T-helper 22 cell (primary cell): ENCODE measurements at regions not wholly inside any gene's neighbourhood (a gene's known extent, or its start where the extent isn't known, plus 50 kb on each side); places are given as distances from the start of the nearest gene placed in this dataset.
"Not testable (repeated sequence)": the region's sequence is repeated elsewhere in the genome, so short reads cannot be mapped to it uniquely, and the experiment has no call there.

Experiments
- DNase-seq: peaks from one replicate; pipeline ENCODE4 v3.0.0-alpha.2; 2020; ENCODE audit warnings: low read depth

DNA sequence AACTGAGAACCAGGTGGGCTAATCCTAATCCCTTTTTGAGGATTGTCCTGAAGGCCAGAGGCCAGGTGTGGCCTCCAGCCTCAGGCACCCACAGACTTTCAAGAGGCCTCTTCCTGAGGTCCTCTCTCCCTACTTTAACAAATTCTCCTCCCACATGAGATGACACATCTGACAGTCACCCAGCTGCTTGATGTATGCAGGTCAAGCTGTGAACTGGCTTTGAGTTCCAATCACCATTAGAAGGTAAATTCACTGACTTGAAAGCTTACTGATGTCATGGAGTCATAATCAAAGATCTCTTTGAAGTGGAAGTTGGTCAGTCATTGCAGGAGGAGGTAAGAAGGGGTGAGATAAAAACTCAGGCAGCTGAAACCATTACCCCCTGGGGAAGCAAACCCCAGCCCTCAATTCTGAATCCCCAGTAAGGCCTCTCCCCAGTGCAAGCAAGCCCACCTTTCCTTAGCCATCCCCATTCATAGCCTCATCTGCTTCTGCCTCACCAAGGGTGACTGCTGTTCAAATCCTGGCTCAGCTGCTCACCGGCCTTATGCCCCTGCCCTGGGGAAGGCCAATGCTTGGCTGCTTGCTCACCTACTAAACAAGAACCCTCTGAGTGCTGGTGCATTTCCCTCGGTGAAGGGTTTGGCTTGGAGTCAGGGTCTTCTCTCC lies 196.3 kb downstream of the BCL2L11 start:
- DNase-seq = not testable (repeated sequence)

- not testable (repeated sequence) for DNase-seq
Measured at GRCh38 chr2:111319552-111319951, 198.8 kb downstream of the BCL2L11 start.

- not testable (repeated sequence) for DNase-seq
Measured at GRCh38 chr2:111320264-111320663, 199.6 kb downstream of the BCL2L11 start.

DNA sequence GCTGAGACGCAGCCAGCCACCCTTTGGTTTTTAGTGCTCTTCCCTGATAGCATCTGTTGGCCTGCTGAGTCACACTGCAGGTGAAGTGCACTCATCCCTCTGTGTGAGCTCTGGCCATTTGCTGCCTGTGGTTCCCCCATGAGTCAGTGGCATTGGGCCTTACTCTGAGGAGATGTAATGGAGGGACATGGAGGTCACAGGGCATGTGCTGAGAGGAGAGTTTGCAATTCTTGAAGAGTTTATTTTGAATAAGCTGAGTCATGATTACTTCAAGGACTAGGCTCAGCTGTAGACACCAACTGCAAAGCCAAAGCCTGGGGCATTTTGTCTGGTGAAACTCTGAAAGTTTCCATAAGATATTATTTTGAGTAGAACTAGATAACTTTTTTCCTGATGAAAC lies 200.3 kb downstream of the BCL2L11 start:
- not testable (repeated sequence) for DNase-seq

- not testable (repeated sequence) for DNase-seq
Measured at GRCh38 chr2:111323384-111323783, 202.7 kb downstream of the BCL2L11 start.

DNA sequence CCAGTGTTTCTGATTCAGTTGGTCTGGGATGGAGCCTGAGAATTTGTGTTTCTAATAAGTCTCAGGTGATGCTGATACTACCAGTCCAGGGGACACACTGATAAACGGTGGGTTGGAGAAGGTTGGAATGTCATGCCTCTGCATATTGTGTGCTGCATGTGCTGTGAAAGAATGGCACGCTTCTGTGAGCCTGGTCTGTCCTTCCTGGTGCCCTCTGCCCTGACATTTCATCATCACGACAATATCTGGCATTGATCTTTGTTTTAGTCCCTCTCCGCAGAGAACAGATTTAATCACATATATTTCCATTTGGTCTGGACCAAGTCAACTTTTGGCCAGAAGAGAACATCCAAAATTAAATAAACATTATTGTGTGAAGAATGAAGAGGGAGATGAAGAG lies 207.0 kb downstream of the BCL2L11 start:
- not testable (repeated sequence) for DNase-seq

- not testable (repeated sequence) for DNase-seq
Measured at GRCh38 chr2:111329309-111329708, 208.6 kb downstream of the BCL2L11 start.

- DNase-seq = not testable (repeated sequence)
Measured at GRCh38 chr2:111331099-111331724, 210.5 kb downstream of the BCL2L11 start.

DNA sequence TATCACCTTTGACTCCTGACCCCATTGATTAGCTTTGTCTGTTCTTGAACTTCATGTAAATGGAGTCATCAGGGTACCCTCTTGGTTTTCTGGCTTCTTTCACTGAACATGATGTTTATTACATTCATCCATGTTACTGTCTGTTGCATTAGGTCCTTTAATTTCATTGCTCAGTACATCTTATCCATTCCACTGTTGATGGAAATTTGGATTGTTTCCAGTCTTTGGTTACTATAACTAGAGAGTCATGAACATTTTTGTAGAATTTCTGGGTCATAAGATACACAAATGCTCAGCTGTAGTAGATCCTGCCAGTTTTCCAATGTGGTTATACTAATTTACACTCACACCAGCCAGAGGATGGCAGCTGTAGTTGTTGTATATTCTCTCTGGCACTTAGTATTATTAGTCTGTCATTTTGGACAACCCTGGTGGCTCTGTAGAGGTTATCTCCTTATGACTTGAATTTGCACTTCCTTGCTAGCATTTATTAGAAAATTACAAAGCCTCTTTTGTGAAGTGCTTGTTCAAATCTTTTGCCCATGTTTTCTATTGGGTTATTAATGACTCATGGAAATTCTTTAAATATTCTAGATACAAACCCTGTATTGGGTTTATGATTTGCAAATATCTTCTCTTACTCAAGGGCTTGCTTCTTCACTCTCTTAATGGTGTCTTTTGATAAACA lies 214.7 kb downstream of the BCL2L11 start:
- not testable (repeated sequence) for DNase-seq

DNA sequence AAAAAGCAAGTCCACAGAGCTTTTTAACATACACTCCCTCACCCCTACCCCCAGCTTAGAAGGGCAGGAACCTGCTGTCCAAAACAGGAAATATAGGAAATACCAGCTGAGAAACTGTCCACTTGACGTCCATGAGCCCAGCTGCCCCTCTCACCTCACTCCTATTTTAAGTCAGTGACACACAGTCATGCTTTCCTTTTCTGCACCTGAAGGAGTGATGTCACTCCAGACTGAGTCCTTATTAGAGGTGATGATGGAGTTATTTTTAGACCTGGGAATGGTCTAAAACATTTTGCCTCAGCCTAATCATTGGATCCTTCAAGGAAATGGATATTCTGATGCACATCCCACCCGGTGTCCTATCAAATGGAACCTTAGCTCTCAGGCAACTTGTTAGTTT lies 217.8 kb downstream of the BCL2L11 start:
- not testable (repeated sequence) for DNase-seq

DNA sequence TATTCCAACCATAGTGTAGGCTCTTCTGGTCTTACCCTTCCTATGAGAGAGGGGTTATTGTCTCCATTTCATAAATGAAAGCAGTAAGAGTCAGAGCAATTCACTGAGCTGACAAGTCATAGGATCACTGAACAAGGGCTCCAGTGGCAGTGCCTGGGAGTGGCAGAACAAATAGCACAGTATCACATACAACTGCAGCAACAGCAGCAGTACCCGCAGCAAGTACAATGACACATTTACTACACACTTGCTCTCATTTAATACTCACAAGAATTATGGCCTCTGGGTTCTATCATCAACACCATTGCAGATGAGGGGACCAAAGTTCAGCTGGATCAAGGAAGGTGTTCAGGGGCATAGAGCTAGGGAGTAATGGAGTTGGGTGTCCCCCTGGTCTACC lies 218.8 kb downstream of the BCL2L11 start:
- DNase-seq = not testable (repeated sequence)

DNA sequence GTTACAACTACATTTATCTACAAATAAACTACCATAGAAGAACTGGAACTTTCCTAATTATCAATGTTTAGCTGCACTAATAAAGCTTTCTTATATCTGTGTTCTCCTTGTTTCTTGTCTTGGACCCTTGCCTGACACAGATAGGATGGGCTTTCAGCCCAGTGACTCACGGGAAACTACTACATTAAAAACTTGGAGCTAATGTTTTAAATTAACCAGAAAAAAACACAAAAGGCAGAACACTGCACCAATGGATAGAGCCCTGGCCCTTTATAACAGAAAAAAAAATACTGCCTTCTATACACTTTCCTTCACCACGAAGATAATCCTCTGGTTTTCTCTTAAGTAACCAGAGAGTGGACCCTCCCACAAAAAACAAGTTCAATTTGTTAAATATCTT lies 223.9 kb downstream of the BCL2L11 start:
- DNase-seq = not testable (repeated sequence)

DNA sequence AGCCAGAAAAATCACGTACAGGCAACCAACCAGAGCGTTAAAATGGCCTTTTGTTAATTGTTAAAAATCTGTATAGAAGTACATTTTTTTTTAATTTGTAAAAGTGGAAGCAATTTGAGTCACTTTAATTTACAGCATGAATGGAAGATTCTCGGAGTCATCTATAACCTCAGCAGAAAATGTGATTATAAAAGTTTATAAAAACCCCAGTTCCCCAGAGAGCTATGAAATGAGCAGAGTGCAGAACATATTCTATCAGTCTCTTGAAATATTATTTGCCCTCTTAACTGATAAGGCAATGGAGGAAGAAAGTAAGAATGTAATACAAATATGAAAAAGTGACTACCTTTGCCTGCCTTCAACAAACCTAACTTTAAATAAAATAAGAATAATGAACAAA lies 224.7 kb downstream of the BCL2L11 start:
- not testable (repeated sequence) for DNase-seq

DNA sequence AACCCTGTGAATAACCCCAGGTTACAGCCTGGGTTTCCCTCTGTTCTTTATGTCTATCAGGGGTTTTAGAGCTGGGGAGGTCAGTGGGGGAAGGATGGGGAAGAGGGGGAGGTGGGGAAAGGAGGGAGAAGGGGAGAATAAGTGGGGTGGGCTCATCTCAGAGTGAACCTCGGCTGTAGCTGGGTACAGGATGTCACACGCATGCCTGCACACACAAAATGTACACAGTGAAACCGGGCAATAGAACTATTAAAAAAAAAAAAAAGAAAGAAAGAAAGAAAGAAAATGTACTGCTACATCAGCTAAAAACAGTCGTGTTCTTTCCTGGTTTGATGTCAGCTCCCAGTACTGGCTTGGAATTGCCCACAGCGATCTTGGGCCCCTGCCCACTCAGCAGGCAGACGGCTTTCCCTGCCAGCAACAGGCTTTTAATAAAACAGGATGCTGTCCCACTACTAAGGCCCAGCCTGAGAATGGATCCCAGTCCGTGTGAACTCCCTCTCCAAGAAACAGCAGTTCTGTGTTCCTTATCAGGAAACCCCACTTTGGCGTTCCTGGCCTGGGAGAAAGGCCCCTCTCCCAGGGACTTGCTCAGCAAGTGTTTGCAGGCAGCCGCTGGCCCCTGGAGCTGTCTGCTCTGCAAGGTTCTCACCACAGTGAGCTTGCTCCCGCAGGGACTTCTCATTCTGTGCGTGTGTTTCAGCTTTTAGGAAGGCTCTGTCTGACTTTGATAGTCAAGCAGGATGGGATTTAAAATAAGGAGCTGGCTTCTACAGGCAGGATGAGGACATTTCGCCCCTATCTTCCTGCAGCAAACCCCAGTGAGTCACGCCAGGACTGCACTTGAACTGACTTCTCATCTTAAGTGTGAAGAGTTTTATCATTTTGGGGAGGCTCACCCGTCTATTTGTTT lies 225.6 kb downstream of the BCL2L11 start:
- not testable (repeated sequence) for DNase-seq

DNA sequence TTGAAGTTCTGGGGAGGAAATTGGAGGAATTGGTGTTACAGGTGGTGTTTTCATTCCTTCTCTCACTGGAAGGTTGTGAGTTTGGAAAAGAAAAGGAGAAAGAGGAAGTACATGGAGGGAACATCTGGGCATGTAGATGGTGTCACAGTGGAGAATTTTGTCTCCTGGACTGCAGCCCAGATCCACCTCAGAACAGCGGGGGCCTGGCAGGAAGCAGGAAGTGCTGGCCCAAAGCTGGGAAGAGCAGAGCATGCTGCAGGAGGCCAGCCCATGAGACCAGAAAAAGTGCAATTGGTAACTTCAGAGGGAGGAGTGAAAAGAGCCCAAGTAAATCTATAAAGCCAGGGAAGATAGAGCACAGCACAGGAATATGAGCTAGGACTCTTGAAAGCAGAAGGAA lies 227.0 kb downstream of the BCL2L11 start:
- not testable (repeated sequence) for DNase-seq

GRCh38 chr2:111348316-111348715 lies 227.6 kb downstream of the BCL2L11 start:
- not testable (repeated sequence) for DNase-seq

- not testable (repeated sequence) for DNase-seq
Measured at GRCh38 chr2:111355022-111355817, 234.5 kb downstream of the BCL2L11 start.

- DNase-seq = not testable (repeated sequence)
Measured at GRCh38 chr2:111355823-111356511, 235.3 kb downstream of the BCL2L11 start.

DNA sequence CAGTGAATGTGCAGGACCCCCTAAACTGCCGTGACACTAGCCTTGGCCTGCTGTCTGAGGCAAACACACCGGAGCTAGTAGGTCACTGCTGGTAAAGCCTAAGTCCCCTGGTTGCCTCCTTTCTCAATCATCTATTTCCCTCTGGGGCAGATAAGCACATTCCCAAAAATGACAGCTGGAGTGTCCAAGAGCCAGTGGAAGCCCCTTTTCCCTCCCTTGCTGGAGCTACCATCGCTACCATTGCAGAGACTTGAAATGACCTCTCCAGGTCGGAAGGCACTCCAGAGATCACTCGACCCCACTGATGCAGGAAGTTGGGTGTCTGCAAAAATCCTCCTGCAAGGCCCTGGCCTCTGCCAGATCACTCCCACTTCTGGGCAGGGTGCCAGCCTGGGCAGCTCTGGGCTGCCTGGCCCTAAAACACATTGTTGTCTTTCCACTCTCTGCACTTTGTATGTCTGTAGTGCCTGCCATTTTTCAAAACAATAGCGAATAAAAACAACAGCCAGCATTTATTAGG lies 235.9 kb downstream of the BCL2L11 start:
- not testable (repeated sequence) for DNase-seq

GRCh38 chr2:111365986-111366640 lies 245.4 kb downstream of the BCL2L11 start:
- DNase-seq = not testable (repeated sequence)
